Muscle of leg (tissue), 3 donors: ENCODE measurements at regions not wholly inside any gene's neighbourhood (a gene's known extent, or its start where the extent isn't known, plus 50 kb on each side); places are given as distances from the start of the nearest gene placed in this dataset.

Experiments
- DNase-seq: peaks from one replicate; pipeline ENCODE4 v3.0.0; 2013
- H3K27ac ChIP-seq: one replicate; pipeline ENCODE4 v1.5.1; 2013; ENCODE audit warnings: mild to moderate bottlenecking, low read length, control low read depth
- H3K27me3 ChIP-seq: one replicate; pipeline ENCODE4 v1.6.1; 2013; ENCODE audit warnings: low read length; ENCODE audit not compliant: control insufficient read depth, insufficient read depth
- H3K36me3 ChIP-seq: one replicate; pipeline ENCODE4 v1.6.1; 2013; ENCODE audit warnings: low read length; ENCODE audit not compliant: control insufficient read depth, insufficient read depth
- H3K4me1 ChIP-seq: one replicate; pipeline ENCODE4 v1.6.1; 2013; ENCODE audit warnings: low read length; ENCODE audit not compliant: control insufficient read depth, insufficient read depth
- H3K4me3 ChIP-seq: one replicate; pipeline ENCODE4 v1.5.1; 2013; ENCODE audit warnings: low read length, control low read depth
- H3K9me3 ChIP-seq: replicated peaks from 2 replicates; pipeline ENCODE4 v1.6.1; 2013; ENCODE audit warnings: low read depth, low read length; ENCODE audit not compliant: control insufficient read depth
- WGBS: methylation state at CpG from one replicate; pipeline ENCODE4 v1.1.5; 2013; ENCODE audit warnings: missing lambda C conversion rate; ENCODE audit not compliant: insufficient coverage; 5-methylcytosine and 5-hydroxymethylcytosine counted together

- no peaks in the 10 kb centered on the region for H3K27me3 ChIP-seq
- H3K9me3 ChIP-seq = no peaks in the 10 kb centered on the region
- no peak overlapping the region for H3K4me3 ChIP-seq
- WGBS = no CpG with 5 or more reads among the region's 2 CpGs
- H3K4me1 ChIP-seq = no peaks in the 10 kb centered on the region
- H3K27ac ChIP-seq = no peak overlapping the region
- no peak for DNase-seq
- no peaks in the 10 kb centered on the region for H3K36me3 ChIP-seq
These were observed 382.6 kb downstream of the CDH2 start for GRCh38 chr18:27794181-27794926.

GRCh38 chr18:27793013-27793785, 383.7 kb downstream of the CDH2 start:
- DNase-seq = no peak
- no peak overlapping the region for H3K4me3 ChIP-seq
- no peaks in the 10 kb centered on the region for H3K4me1 ChIP-seq
- no peak overlapping the region for H3K27ac ChIP-seq
- no peaks in the 10 kb centered on the region for H3K27me3 ChIP-seq
- WGBS = no CpG with 5 or more reads among the region's 7 CpGs
- H3K36me3 ChIP-seq = no peaks in the 10 kb centered on the region
- H3K9me3 ChIP-seq = no peaks in the 10 kb centered on the region

- no CpG with 5 or more reads among the region's 1 CpG for WGBS
- no peaks in the 10 kb centered on the region for H3K36me3 ChIP-seq
- DNase-seq = no peak
- H3K9me3 ChIP-seq = no peaks in the 10 kb centered on the region
- H3K4me3 ChIP-seq = no peak overlapping the region
- H3K4me1 ChIP-seq = peaks cover 4% of the 10 kb centered on the region
- H3K27me3 ChIP-seq = no peaks in the 10 kb centered on the region
- H3K27ac ChIP-seq = no peak overlapping the region
These were observed 387.5 kb downstream of the CDH2 start for GRCh38 chr18:27789406-27789805.

GRCh38 chr18:27787547-27787946, 389.4 kb downstream of the CDH2 start:
- no CpG with 5 or more reads among the region's 1 CpG for WGBS
- no peaks in the 10 kb centered on the region for H3K36me3 ChIP-seq
- no peak overlapping the region for H3K4me3 ChIP-seq
- peaks cover 4% of the 10 kb centered on the region for H3K4me1 ChIP-seq
- H3K27ac ChIP-seq = no peak overlapping the region
- no peaks in the 10 kb centered on the region for H3K9me3 ChIP-seq
- peak; percentile 16 for DNase-seq
- no peaks in the 10 kb centered on the region for H3K27me3 ChIP-seq

GRCh38 chr18:27785815-27786471, 391.0 kb downstream of the CDH2 start:
- no peak overlapping the region for H3K27ac ChIP-seq
- no peaks in the 10 kb centered on the region for H3K9me3 ChIP-seq
- H3K4me1 ChIP-seq = peaks cover 4% of the 10 kb centered on the region
- WGBS = 41% methylated on average over 8 of the region's 16 CpGs
- H3K27me3 ChIP-seq = no peaks in the 10 kb centered on the region
- no peak overlapping the region for H3K4me3 ChIP-seq
- no peak for DNase-seq
- no peaks in the 10 kb centered on the region for H3K36me3 ChIP-seq

- H3K27me3 ChIP-seq = no peaks in the 10 kb centered on the region
- DNase-seq = no peak
These were observed 396.7 kb downstream of the CDH2 start for GRCh38 chr18:27780061-27780745.

GRCh38 chr18:27778925-27779324, 398.0 kb downstream of the CDH2 start:
- Histone ChIP-seq H3K27ac (no peak overlapping the region), H3K27me3 (no peaks in the 10 kb centered on the region)
- no CpG with 5 or more reads among the region's 1 CpG for WGBS

More at GRCh38 chr18:27780061-27780745, 396.7 kb downstream of the CDH2 start:
- Histone ChIP-seq H3K9me3 (no peaks in the 10 kb centered on the region), H3K27ac (no peak overlapping the region), H3K4me1 (no peaks in the 10 kb centered on the region), H3K4me3 (no peak overlapping the region), H3K36me3 (no peaks in the 10 kb centered on the region)
- WGBS = no CpG with 5 or more reads among the region's 4 CpGs

GRCh38 chr18:27778441-27778840, 398.5 kb downstream of the CDH2 start:
- no peak overlapping the region for H3K27ac ChIP-seq
- H3K36me3 ChIP-seq = no peaks in the 10 kb centered on the region
- no peaks in the 10 kb centered on the region for H3K9me3 ChIP-seq
- H3K27me3 ChIP-seq = no peaks in the 10 kb centered on the region
- H3K4me1 ChIP-seq = no peaks in the 10 kb centered on the region
- no peak for DNase-seq
- WGBS = no CpG with 5 or more reads among the region's 2 CpGs
- no peak overlapping the region for H3K4me3 ChIP-seq

More at GRCh38 chr18:27778925-27779324, 398.0 kb downstream of the CDH2 start:
- no peaks in the 10 kb centered on the region for H3K36me3 ChIP-seq
- H3K4me3 ChIP-seq = no peak overlapping the region
- H3K9me3 ChIP-seq = no peaks in the 10 kb centered on the region
- no peaks in the 10 kb centered on the region for H3K4me1 ChIP-seq
- DNase-seq = no peak

- no peaks in the 10 kb centered on the region for H3K27me3 ChIP-seq
- WGBS = no CpG with 5 or more reads among the region's 5 CpGs
These were observed 404.8 kb downstream of the CDH2 start for GRCh38 chr18:27772081-27772480.

GRCh38 chr18:27771571-27771970, 405.4 kb downstream of the CDH2 start:
- no peaks in the 10 kb centered on the region for H3K36me3 ChIP-seq
- no peak overlapping the region for H3K27ac ChIP-seq
- H3K4me3 ChIP-seq = no peak overlapping the region
- no peak for DNase-seq
- no peaks in the 10 kb centered on the region for H3K9me3 ChIP-seq
- H3K4me1 ChIP-seq = no peaks in the 10 kb centered on the region
- no peaks in the 10 kb centered on the region for H3K27me3 ChIP-seq

More at GRCh38 chr18:27772081-27772480, 404.8 kb downstream of the CDH2 start:
- H3K27ac ChIP-seq = no peak overlapping the region
- no peak for DNase-seq
- no peaks in the 10 kb centered on the region for H3K9me3 ChIP-seq
- no peaks in the 10 kb centered on the region for H3K36me3 ChIP-seq
- H3K4me3 ChIP-seq = no peak overlapping the region
- no peaks in the 10 kb centered on the region for H3K4me1 ChIP-seq
